K562 (cell line): ENCODE measurements at regions not wholly inside any gene's neighbourhood (a gene's known extent, or its start where the extent isn't known, plus 50 kb on each side); places are given as distances from the start of the nearest gene placed in this dataset.

Experiments used
- BRF1 ChIP-seq: IDR thresholded peaks from 3 replicates; pipeline ENCODE4 v1.6.1; 2011; ENCODE audit warnings: borderline replicate concordance, mild to moderate bottlenecking; ENCODE audit not compliant: insufficient read length; ENCODE audit errors: extremely low read depth
- CEBPB ChIP-seq: fragments of 450-650 bp; IDR thresholded peaks from 2 replicates; pipeline ENCODE4 v1.6.1; 2016; ENCODE audit warnings: missing genetic modification characterization, missing compliant biosample characterization
- E4F1 ChIP-seq: fragments of 250-450 bp; sonication (Bioruptor Pico); IDR thresholded peaks from 2 replicates; pipeline ENCODE4 v1.5.0; 2021; ENCODE audit warnings: mild to moderate bottlenecking, borderline replicate concordance
- MAZ ChIP-seq, 2 experiments: fragments of 450-650 bp in 1 of 2; sonication (generic) in 1 of 2; formaldehyde crosslinking; IDR thresholded peaks in 1 of 2; conservative IDR thresholded peaks in 1 of 2; 2 replicates each; pipeline versions ENCODE4 v1.4.0 to v1.5.0; 2020; ENCODE audit warnings: mild to moderate bottlenecking in 1 of 2, missing genetic modification reagents in 1 of 2
- MYBL2 ChIP-seq, 2 experiments: fragments of 450-650 bp in 1 of 2; sonication (generic) in 1 of 2; formaldehyde crosslinking in 1 of 2; IDR thresholded peaks; 2 replicates each; pipeline versions ENCODE4 v1.6.1 to v1.8.1; 2017 to 2022; ENCODE audit warnings: borderline replicate concordance in 1 of 2, inconsistent platforms in 1 of 2, low read depth in 1 of 2, mild to moderate bottlenecking in 1 of 2, missing genetic modification reagents in 1 of 2, moderate library complexity in 1 of 2
- POLR2A ChIP-seq: fragments of 450-650 bp; conservative IDR thresholded peaks from 2 replicates; pipeline ENCODE4 v1.6.1; 2016
- ZNF232 ChIP-seq: sonication (generic); formaldehyde crosslinking; IDR thresholded peaks from 2 replicates; pipeline ENCODE4 v1.8.0; 2022; ENCODE audit warnings: mild to moderate bottlenecking, missing genetic modification reagents
- TF ChIP-seq, protein P1 (sequence below), 2 experiments: fragments of 450-650 bp in 1 of 2; sonication (generic) in 1 of 2; formaldehyde crosslinking in 1 of 2; IDR thresholded peaks in 1 of 2; conservative IDR thresholded peaks in 1 of 2; 2 replicates each; pipeline versions ENCODE4 v1.6.1 to v1.8.1; 2016 to 2023; ENCODE audit warnings: mild to moderate bottlenecking in 2 of 2, moderate library complexity in 2 of 2, inconsistent platforms in 1 of 2, missing genetic modification reagents in 1 of 2

- TF ChIP-seq BRF1 (no peak), CEBPB (no peak), MAZ (CRISPR knock-in tag; conservative IDR thresholded peaks at IDR 0.05 in 1 of 2, IDR thresholded peaks at IDR 0.05 in 1 of 2) (no peak), POLR2A (no peak), ZNF232 (CRISPR knock-in tag) (no peak), MYBL2 (IDR thresholded peaks at IDR 0.05; ENCODE audit: low read depth) (no peak), MYBL2 (CRISPR knock-in tag; IDR thresholded peaks at IDR 0.05; ENCODE audit: borderline replicate concordance) (no peak), E4F1 (CRISPR knock-in tag) (no peak)
- TF ChIP-seq, protein P1, sequence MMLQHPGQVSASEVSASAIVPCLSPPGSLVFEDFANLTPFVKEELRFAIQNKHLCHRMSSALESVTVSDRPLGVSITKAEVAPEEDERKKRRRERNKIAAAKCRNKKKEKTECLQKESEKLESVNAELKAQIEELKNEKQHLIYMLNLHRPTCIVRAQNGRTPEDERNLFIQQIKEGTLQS (IDR thresholded peaks at IDR 0.05): no peak
- TF ChIP-seq, protein P1 (CRISPR knock-in tag; conservative IDR thresholded peaks at IDR 0.05): no peak
Observed at GRCh38 chr1:115175596-115175995, 86.3 kb upstream of the TSPAN2 start.
